RPMI7951 (cell line): ENCODE measurements at regions not wholly inside any gene's neighbourhood (a gene's known extent, or its start where the extent isn't known, plus 50 kb on each side); places are given as distances from the start of the nearest gene placed in this dataset.

Experiments
- DNase-seq: peaks from one replicate; pipeline ENCODE4 v3.0.0-alpha.2; 2012; ENCODE audit warnings: low read depth

DNA sequence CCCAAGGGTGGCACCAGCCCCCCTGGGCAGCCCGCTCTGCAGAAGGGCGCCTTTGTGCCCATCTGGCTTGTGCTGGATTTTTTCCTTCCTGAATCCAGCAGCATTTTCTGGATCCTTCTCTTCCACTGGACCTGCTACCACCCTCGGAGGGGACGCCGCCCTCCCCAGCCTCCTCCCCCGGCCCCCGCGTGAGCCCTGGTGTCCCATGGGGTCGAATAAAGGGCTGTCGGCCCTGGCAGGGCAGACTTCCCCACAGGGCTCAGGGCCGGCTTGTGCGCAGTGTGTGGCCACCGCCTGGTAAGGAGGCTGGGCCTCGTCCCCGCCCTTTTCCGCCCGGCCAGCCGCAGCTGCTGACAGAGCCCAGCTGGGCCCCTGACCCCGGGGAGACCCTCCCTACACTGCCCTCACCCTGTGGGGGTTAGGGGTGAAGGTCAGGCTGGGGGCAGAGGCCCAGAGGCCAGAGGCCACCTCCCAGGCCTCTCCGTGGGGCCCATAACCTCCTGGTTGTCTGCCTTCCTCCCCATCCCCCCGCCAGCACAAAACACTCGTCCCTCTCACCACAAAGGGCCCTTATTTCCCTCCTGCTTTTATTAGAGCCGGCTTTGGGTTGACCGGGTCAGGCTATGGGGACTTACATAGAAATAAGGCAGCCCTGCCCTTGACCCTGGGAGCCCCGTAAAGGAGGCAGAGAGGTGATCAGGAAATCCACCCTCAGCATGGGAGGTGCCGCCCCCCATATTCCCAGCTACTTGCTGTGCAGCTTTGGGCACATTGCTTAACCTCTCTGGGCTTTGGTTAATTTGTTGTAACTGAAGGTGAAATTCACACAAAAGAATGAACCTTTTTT, 179.3 kb upstream of the CIBAR2 start:
- peak; percentile 77 for DNase-seq

DNA sequence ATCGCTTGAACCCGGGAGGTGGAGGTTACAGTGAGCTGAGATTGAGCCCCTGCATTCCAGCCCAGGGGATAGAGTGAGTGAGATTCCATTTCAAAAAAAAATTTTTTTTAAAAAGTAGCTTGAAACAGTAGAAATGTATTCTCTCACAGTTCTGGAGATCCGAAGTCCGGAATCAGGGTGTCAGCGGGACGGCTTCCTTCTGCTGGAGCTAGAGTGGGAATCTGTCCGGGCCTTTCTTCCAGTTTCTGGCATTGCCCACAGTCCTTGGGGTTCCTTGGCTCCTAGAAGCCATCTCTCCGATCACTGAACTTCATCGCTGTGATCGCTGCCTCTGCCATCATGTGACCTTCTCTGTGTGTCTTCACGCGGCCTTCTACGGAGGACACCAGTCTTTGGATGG, 181.2 kb upstream of the CIBAR2 start:
- no peak for DNase-seq

DNA sequence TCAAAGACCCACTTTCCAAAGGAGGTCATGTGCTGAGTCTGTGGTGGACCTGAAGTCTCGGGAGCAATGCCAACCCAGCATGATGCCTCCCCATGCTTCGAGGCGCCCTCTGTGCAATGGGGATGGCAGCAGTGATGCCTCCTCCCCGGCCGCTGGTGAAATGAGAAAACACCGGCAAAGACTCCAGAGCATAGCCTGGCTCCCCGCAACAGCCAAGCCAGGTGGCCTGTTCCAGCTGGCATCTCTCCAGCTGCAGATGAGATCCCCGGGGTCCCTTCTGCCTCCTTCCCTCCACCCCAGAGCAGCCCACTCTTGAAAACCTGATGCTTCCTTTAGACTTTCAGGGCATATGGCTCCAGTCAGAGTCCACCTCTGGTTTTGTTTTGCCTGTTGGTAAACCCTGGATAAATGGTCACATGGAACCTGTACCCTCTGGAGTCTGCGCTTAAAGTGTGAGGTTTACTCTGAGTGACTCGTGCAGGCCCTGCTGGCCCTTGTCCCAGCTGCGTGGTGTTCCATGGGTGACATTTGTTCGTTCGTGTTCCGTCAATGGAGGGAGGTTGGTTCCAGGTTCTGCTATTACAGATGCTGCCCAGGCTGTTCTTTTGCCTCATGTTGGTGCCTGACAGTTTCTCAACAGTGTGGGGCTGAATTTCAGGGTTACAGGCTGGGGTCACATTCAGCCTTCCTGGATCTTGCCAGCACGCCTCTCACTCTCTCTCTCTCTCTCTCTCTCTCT, 181.8 kb upstream of the CIBAR2 start:
- no peak for DNase-seq

DNA sequence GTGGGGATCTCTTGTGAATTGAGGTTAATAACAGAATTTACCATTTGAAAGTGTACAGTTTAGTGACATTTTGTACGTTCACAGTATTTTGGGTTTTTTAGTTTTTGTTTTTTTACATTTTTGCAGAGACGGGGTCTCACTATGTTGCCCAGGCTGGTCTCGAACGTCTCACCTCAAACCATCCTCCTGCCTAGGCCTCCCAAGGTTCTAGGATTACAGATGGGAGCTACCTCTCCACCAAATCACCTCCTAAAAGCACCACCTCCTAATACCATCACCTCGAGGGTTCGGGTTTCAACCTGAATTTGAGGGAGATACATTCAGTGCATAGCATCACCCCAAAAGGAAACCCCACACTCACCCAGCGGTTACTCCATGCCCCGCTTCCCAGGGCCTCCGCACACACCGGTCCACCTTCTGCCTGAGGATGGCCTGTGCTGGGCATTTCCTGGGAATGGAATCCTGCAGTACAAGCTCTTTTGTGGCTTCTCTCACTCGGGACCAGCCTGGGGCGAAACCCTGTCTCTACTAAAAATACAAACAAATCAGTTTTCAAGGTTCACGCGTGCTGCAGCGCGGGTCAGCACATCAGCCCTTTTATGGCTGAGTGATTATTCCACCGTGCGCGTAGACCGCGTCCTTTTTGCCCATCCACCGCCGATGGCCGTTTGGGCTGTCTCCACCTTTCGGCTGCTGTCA, 182.7 kb upstream of the CIBAR2 start:
- no peak for DNase-seq

DNA sequence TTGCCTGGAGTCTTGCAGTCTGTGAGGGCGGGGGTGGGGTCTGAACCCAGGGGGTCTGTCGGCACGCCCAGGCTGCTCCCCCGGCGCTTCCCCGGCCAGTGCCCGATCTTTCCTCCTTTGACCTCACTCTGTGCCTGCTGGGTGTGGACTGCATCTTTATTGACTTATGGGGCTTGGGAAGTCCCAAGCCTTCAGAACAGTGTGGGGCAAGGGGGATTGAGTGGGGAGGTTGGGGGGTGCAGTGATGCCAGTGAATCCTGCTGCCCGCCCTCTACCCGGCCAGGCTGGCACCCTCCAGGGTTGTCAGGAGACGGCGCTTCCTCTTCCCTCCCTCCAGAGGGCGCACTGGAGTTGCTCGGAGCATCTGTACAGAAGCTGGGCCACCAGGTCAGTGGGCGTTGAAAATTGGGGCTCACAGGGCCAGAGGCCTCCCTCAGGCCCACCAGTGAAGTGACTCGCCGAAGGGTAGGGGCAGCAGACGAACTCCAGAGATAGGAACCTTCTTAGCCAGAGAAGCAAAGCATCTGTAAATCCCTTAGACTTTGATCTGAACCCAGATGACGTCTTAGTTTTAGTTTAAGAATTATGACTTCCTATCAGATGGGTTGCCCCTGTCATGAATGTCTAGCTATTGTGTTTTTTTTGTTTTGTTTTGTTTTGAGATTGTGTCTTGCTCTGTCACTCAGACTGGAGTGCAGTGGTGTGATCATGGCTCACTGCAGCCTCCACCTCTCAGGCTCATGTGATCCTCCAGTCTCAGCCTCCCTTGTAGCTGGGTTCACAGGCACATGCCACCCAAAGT, 184.8 kb upstream of the CIBAR2 start:
- peak; percentile 35 for DNase-seq

DNA sequence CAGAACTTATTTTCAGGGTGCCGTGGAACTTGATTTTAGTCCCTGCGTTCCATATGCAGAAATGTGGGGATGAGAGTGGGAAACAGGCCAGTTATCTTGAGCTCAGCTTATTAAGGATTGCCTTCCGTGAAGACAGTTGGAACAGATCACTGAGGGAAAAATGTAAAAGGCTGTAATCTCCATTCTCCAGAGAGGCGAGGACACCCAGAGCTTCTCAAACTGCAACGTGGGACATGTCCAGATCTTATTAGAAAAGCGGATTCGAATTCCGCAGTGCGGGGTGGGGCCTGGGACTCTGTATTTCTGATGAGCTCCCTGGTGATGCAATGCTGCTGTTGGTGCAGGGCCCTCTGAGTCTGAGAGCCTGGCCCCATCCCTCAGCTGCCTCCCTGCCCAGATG, 185.6 kb upstream of the CIBAR2 start:
- no peak for DNase-seq

DNA sequence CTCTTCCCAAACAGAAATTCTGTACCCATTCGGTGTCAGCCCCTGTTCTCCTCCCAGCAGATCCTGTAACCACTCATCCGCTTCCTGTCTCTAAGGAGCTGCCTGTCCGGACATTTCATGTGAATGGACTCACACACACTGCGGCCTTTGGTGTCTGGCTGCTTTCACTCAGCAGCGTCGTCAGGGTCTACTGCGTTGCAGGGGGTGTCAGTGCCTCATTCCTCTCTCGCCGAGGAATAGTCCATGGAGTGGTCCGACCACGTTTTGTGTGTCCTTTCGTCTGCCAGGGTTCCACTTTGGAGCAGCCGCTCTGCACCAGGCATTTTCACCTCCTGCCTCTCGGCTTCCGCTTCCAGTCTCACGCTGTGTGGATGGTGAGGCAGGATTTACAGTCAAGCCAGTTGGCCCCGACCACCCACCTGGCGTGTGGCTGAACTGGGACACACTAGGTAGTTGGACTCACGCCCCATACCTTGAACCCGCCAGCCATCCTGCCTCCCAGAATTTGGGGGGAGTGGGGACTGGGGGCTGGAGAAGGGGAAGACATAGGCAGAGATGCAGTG, 188.2 kb upstream of the CIBAR2 start:
- DNase-seq: no peak

DNA sequence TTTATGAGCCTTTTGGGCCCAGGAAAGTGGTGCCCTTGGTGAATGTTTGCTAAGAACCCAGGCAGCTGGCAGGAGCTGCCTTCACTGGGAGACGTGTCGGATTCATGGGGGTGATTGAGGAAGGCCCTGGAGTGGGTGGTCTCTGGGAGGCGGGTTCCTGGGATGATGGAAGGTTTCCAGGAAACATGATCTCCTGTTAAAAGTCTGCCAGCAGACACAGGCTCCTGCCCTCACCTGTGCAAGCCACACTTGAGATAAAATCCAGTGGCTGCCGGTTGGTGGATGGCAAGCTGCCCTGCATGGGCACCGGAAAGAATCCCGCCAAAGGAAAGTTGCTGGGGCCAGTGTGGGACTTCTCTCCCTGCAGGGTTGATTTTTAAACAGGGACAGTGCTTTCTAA, 189.0 kb upstream of the CIBAR2 start:
- DNase-seq: no peak

DNA sequence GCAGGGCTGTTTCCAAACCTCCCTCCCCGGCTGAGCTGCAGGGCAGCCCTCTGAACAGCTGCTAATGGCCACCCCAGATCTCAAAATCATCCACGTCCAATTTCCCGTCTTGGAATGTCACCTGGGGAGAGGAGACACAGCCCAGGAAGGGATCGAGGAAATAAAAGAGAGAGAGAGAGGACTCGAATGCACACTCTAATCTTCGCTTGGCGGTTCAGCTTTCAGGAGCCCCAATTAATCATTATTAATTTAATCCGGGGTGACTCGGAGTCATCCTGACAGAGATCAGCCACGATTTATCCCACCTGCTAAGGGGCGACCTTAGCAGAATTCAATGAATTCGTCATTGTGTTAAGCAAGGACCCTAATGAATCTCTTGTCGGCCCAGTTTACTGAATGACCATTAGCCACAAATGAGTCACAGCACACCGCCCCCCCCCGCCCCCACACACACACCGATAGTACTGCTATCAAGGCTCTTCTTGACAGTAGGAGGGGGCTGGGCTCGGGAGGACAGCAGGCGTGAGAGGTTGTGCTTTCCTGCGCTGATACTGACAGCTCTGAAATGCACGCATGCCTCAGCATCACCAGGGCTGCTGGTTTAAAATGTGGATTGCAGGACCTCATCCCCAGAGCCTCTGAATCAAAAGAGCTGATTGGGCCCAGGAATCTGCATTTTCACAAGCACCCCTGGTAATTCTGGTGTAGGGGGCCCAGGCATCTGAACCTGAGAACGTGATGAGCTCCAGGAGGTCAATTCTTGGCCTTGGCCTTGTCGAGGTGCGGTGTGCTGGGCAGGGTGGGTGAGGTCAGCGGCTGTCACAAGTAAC, 190.0 kb upstream of the CIBAR2 start:
- DNase-seq: peak; percentile 30

DNA sequence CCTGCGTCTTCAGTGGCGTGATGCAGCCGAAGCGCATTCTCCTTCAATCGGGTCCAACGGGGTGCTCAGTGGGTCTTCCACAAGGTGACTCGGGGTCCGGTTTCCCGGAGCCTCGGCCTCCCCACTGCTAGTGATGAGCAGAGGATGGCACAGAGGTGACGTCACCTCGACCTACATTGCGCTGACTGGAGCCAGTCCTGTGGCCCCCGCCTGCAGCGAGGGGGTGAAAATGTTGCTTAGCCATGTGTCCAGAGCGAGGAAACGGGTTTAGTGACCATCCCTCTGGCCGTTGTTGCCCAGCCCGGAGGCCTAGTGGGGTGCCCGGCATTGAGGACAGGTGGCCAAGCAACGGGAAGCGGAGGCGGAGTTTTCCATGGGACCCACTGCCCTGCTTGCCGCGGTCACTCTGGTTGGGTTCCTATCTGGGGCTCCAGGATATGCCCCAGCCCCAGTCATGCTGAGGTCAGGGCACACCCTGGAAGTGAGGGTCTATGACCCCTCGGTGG, 190.6 kb upstream of the CIBAR2 start:
- DNase-seq: no peak

DNA sequence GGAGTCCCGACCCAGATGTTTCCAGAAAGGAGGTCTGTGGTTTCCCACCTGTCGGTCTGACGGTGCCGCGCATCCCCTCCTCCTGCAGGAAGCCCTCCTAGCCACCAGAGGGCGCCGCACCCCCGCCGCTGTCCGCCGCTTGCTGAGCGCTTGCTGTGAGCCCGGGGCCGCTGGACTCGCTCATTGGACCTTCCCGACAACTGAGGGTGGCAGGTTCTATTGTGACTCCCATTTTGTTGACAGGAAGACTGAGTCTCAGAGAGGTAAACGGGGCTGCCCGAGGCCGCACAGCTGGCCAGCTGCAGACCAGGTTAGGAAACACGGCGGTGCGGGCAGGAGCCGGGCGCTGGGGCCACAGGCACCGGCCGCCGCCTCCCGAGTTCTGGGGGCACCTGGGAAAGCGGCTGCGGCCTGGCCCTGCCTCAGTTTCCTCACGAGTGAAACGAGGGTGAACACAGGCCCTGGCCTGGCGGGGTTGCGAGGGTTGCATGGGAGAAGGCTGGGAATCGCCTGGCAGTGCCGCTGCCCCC, 191.1 kb upstream of the CIBAR2 start:
- no peak for DNase-seq

DNA sequence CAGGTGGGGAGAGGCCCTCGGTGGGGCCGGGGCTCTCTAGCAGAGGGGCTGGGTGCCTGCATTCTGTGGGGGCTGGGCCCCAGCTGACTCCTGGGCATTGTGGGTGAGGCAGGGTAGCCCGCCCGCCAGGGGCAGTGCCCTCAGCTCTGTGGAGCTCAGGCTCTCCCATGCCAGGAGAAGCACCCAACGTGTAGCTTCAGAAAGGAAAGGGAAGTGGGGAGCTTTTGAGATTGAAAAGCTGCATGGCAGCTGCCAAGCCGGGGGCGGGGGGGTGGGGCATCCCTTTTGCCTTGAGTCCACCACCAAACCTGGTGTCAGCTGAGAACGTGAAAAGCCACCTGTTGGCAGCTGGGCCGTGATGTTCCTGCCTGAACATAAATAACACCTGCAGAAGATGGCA, 192.1 kb upstream of the CIBAR2 start:
- DNase-seq: no peak

DNA sequence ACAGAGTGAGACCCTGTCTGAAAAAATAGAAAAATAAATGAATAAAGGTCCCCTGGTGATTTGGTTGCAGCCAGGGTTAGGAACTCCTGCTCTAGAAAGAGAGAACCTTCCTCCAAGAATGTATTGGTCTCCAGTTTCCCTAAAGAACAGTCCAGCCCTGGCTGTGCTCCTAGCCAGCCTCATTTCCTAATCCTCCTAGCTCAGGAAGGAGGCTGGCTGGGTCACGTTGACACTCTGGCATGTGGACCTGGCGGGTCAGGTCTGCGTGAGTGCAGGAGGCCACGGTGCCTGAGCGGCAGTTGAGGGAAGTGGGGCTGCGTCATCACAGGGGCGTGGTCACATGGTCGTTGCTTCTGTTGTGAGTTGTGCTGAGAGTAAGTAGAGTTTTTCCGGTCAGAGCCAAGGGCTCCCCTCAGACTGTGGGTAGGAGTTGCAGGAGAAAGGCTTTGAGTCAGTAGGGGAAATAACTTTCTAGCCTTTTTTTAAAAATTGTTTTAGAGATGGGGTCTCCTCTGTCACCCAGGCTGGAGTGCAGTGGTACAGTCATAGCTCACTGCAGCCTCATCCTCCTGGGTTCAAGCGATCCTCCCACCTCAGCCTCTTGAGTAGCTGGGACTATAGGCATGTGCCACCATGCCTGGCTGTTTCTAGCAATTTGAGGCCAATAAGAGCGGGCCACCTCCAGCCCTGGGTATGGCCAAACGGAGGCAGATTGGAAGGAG, 194.0 kb upstream of the CIBAR2 start:
- no peak for DNase-seq

DNA sequence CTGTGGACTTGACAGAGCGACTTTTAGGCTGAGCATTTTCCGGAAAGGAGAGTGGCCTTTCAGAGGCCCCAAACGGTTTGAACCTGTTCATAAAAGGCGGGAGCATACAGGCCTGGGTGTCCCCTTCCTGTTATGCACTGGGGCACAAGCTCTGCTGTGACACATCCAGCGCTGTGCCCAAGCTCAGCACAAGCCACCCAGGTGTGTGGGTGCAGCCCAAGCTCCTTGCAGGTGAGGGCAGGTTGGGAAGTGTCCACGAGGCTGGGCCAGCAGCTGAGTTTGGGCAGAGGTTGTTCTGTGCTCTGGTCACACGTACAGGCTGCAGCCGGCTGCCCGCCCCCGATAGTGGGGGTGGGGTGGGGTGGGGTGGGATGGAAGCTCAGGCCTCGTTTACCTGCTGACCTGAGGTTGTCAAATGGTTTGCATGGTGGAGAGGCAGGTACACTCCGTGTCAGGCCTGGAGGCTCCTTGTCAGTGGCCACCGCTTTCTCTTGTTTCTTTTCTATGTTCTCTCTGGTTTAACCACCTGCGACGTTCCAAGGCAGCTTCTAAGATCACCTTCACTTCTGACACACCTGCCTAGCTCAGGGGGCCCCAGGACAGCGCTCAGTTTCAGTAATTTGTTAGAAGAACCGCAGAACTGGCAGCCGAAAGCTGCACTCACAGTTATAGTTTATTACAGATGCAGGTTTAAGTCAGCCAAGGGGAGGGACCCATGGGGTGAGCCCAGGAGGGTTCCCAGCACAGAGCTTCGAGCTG, 194.7 kb upstream of the CIBAR2 start:
- DNase-seq: no peak

DNA sequence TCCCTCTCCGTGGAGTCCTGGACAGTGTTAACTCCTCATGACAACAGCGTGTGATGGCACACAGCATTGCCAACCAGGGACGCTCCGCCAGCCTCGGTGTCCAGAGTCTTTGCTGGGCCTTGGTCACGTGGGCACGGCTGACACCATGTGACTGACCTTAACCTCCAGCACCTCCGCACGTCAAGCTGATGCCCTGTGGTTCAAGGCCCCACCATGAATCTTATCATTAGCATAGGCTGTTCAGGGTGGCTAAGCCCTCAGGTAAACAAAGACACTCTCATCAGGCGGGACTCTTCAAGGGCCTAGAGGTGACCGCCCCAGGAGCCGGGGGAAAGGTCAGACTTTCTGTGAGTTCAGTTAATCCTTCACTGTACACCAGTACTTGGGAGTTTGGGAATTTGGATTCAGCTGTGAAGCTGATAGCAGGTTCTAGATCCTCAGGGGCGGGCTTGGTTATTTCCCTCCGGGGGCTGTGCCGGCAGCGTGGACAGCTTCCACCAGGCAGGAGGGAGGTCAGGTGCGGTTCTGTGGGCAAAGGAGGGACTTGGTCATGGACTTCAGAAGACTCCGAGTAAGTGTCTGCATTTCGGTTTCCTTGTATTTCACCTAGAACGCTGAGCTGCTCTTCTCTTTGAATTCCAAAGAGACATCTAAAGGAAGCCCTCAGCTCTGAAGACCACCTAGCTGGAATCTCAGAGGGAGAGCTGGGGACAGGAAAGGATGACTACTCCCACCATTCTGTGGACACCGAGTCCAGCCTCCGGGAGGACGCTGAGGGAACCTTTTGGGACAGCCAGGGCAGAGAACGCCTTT, 195.5 kb upstream of the CIBAR2 start:
- DNase-seq: no peak

DNA sequence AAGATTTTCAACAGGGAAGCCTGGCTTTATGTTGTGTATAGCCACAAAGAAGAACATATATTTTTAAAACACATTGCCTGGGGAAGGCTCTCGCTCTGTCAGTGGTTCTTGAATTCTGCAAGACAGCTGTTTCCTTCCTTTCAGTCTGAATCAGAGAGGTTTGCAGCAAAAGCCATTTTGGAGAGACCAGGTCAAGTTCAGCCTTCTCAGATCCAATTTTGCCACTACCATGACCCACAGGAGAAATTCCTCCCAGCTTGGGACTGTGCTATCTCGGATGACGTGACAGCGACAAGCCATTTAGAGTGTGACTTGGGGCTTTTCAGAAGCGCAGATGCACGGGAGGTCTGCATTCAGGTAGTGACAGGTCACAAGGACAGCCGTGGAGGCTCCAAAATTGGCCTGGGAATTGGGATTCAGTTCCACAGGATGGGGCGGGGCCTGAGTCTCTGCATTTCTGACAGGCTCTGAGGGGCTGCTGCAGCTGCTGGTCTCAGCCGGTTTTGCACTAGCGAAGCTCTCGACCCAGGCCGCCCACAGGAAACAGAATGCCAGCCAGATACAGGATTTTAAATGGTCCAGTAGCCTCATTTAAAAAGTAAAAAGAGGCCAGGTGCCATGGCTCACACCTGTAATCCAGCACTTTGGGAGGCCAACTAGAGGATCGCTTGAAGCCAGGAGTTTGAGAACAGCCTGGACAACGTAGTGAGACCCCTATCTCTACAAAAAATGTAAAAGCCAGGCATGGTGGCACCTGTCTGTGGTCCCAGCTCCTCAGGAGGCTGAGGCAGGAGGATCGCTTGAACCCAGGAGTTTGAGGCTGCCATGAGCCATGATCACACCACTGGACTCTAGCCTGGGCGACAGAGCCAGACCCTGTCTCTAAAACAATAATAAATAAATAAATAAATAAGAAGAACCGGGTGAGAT, 196.6 kb upstream of the CIBAR2 start:
- DNase-seq: no peak
